ENCODE measurements at regions not wholly inside any gene's neighbourhood (a gene's known extent, or its start where the extent isn't known, plus 50 kb on each side); places are given as distances from the start of the nearest gene placed in this dataset.

GRCh38 chr15:95327183-95327525, 1003.3 kb upstream of the NR2F2 start:
- Histone ChIP-seq H3K27me3 (ENCODE audit: control insufficient read depth in 1 of 2, insufficient read depth in 2 of 2, low read length in 2 of 2) (peaks cover 0 to 7% of the 10 kb centered on the region in 2 donors), H3K36me3 (ENCODE audit: insufficient read depth, low read length) (no peaks in the 10 kb centered on the region), H3K9ac (ENCODE audit: low read length) (no peak overlapping the region), H3K9me3 (ENCODE audit: low read length) (no peaks in the 10 kb centered on the region), H3K27ac (ENCODE audit: low read depth, low read length) (no peak overlapping the region), H3K4me1 (ENCODE audit: insufficient read depth, low read length) (no peaks in the 10 kb centered on the region), H3K4me3 (ENCODE audit: low read depth in 1 of 2, low read length in 2 of 2) (peak overlapping the region; percentile 18 to 45)

GRCh38 chr15:95327661-95328060, 1002.8 kb upstream of the NR2F2 start:
- Histone ChIP-seq H3K36me3 (ENCODE audit: insufficient read depth, low read length) (no peaks in the 10 kb centered on the region), H3K4me1 (ENCODE audit: insufficient read depth, low read length) (no peaks in the 10 kb centered on the region), H3K27me3 (ENCODE audit: control insufficient read depth in 1 of 2, insufficient read depth in 2 of 2, low read length in 2 of 2) (peaks cover 0 to 7% of the 10 kb centered on the region in 2 donors), H3K4me3 (ENCODE audit: low read depth in 1 of 2, low read length in 2 of 2) (no peak overlapping the region), H3K27ac (ENCODE audit: low read depth, low read length) (no peak overlapping the region), H3K9me3 (ENCODE audit: low read length) (no peaks in the 10 kb centered on the region), H3K9ac (ENCODE audit: low read length) (no peak overlapping the region)

- Histone ChIP-seq H3K27ac (ENCODE audit: low read depth, low read length) (no peak overlapping the region), H3K9me3 (ENCODE audit: low read length) (no peaks in the 10 kb centered on the region), H3K4me3 (ENCODE audit: low read depth in 1 of 2, low read length in 2 of 2) (no peak overlapping the region), H3K9ac (ENCODE audit: low read length) (no peak overlapping the region), H3K36me3 (ENCODE audit: insufficient read depth, low read length) (no peaks in the 10 kb centered on the region), H3K4me1 (ENCODE audit: insufficient read depth, low read length) (no peaks in the 10 kb centered on the region), H3K27me3 (ENCODE audit: control insufficient read depth in 1 of 2, insufficient read depth in 2 of 2, low read length in 2 of 2) (peaks cover 0 to 7% of the 10 kb centered on the region in 2 donors)
These were observed 1001.9 kb upstream of the NR2F2 start for GRCh38 chr15:95328559-95328958.

GRCh38 chr15:95329362-95329761, 1001.1 kb upstream of the NR2F2 start:
- Histone ChIP-seq H3K36me3 (ENCODE audit: insufficient read depth, low read length) (no peaks in the 10 kb centered on the region), H3K27ac (ENCODE audit: low read depth, low read length) (no peak overlapping the region), H3K27me3 (ENCODE audit: control insufficient read depth in 1 of 2, insufficient read depth in 2 of 2, low read length in 2 of 2) (peaks cover 0 to 7% of the 10 kb centered on the region in 2 donors), H3K4me1 (ENCODE audit: insufficient read depth, low read length) (no peaks in the 10 kb centered on the region), H3K4me3 (ENCODE audit: low read depth in 1 of 2, low read length in 2 of 2) (no peak overlapping the region), H3K9me3 (ENCODE audit: low read length) (no peaks in the 10 kb centered on the region), H3K9ac (ENCODE audit: low read length) (no peak overlapping the region)

GRCh38 chr15:95341686-95342085, 988.8 kb upstream of the NR2F2 start:
- H3K27ac ChIP-seq (ENCODE audit: low read depth, low read length), result no peak overlapping the region
- H3K36me3 ChIP-seq (ENCODE audit: insufficient read depth, low read length), result no peaks in the 10 kb centered on the region
- H3K9me3 ChIP-seq (ENCODE audit: low read length), result no peaks in the 10 kb centered on the region
- no peak overlapping the region for H3K9ac ChIP-seq (ENCODE audit: low read length)
- no peaks in the 10 kb centered on the region for H3K27me3 ChIP-seq (ENCODE audit: control insufficient read depth in 1 of 2, insufficient read depth in 2 of 2, low read length in 2 of 2)
- H3K4me3 ChIP-seq (ENCODE audit: low read depth in 1 of 2, low read length in 2 of 2), result no peak overlapping the region
- no peaks in the 10 kb centered on the region for H3K4me1 ChIP-seq (ENCODE audit: insufficient read depth, low read length)

GRCh38 chr15:95345867-95346266, 984.6 kb upstream of the NR2F2 start:
- no peak overlapping the region for H3K9ac ChIP-seq (ENCODE audit: low read length)
- H3K27me3 ChIP-seq (ENCODE audit: control insufficient read depth in 1 of 2, insufficient read depth in 2 of 2, low read length in 2 of 2), result no peaks in the 10 kb centered on the region
- H3K4me1 ChIP-seq (ENCODE audit: insufficient read depth, low read length), result no peaks in the 10 kb centered on the region
- no peak overlapping the region for H3K4me3 ChIP-seq (ENCODE audit: low read depth in 1 of 2, low read length in 2 of 2)
- H3K9me3 ChIP-seq (ENCODE audit: low read length), result no peaks in the 10 kb centered on the region
- H3K27ac ChIP-seq (ENCODE audit: low read depth, low read length), result no peak overlapping the region
- H3K36me3 ChIP-seq (ENCODE audit: insufficient read depth, low read length), result no peaks in the 10 kb centered on the region

- Histone ChIP-seq H3K27ac (ENCODE audit: low read depth, low read length) (no peak overlapping the region), H3K4me3 (ENCODE audit: low read depth in 1 of 2, low read length in 2 of 2) (no peak overlapping the region), H3K27me3 (ENCODE audit: control insufficient read depth in 1 of 2, insufficient read depth in 2 of 2, low read length in 2 of 2) (no peaks in the 10 kb centered on the region), H3K36me3 (ENCODE audit: insufficient read depth, low read length) (no peaks in the 10 kb centered on the region), H3K4me1 (ENCODE audit: insufficient read depth, low read length) (no peaks in the 10 kb centered on the region), H3K9me3 (ENCODE audit: low read length) (no peaks in the 10 kb centered on the region), H3K9ac (ENCODE audit: low read length) (no peak overlapping the region)
These were observed 983.6 kb upstream of the NR2F2 start for GRCh38 chr15:95346721-95347475.

GRCh38 chr15:95347837-95348236, 982.7 kb upstream of the NR2F2 start:
- Histone ChIP-seq H3K4me1 (ENCODE audit: insufficient read depth, low read length) (no peaks in the 10 kb centered on the region), H3K27ac (ENCODE audit: low read depth, low read length) (no peak overlapping the region), H3K36me3 (ENCODE audit: insufficient read depth, low read length) (no peaks in the 10 kb centered on the region), H3K4me3 (ENCODE audit: low read depth in 1 of 2, low read length in 2 of 2) (no peak overlapping the region), H3K9me3 (ENCODE audit: low read length) (no peaks in the 10 kb centered on the region), H3K9ac (ENCODE audit: low read length) (no peak overlapping the region), H3K27me3 (ENCODE audit: control insufficient read depth in 1 of 2, insufficient read depth in 2 of 2, low read length in 2 of 2) (no peaks in the 10 kb centered on the region)

GRCh38 chr15:95350908-95351307, 979.6 kb upstream of the NR2F2 start:
- Histone ChIP-seq H3K4me3 (ENCODE audit: low read depth in 1 of 2, low read length in 2 of 2) (no peak overlapping the region), H3K27me3 (ENCODE audit: control insufficient read depth in 1 of 2, insufficient read depth in 2 of 2, low read length in 2 of 2) (no peaks in the 10 kb centered on the region), H3K4me1 (ENCODE audit: insufficient read depth, low read length) (no peaks in the 10 kb centered on the region), H3K9me3 (ENCODE audit: low read length) (no peaks in the 10 kb centered on the region), H3K9ac (ENCODE audit: low read length) (no peak overlapping the region), H3K27ac (ENCODE audit: low read depth, low read length) (no peak overlapping the region), H3K36me3 (ENCODE audit: insufficient read depth, low read length) (no peaks in the 10 kb centered on the region)

- Histone ChIP-seq H3K9ac (ENCODE audit: low read length) (no peak overlapping the region), H3K4me3 (ENCODE audit: low read depth in 1 of 2, low read length in 2 of 2) (no peak overlapping the region), H3K27me3 (ENCODE audit: control insufficient read depth in 1 of 2, insufficient read depth in 2 of 2, low read length in 2 of 2) (no peaks in the 10 kb centered on the region), H3K27ac (ENCODE audit: low read depth, low read length) (no peak overlapping the region), H3K4me1 (ENCODE audit: insufficient read depth, low read length) (no peaks in the 10 kb centered on the region), H3K36me3 (ENCODE audit: insufficient read depth, low read length) (no peaks in the 10 kb centered on the region), H3K9me3 (ENCODE audit: low read length) (no peaks in the 10 kb centered on the region)
These were observed 977.8 kb upstream of the NR2F2 start for GRCh38 chr15:95352631-95353187.

- no peak overlapping the region for H3K4me3 ChIP-seq (ENCODE audit: low read depth in 1 of 2, low read length in 2 of 2)
- H3K27ac ChIP-seq (ENCODE audit: low read depth, low read length), result no peak overlapping the region
- no peaks in the 10 kb centered on the region for H3K9me3 ChIP-seq (ENCODE audit: low read length)
- H3K9ac ChIP-seq (ENCODE audit: low read length), result no peak overlapping the region
- no peaks in the 10 kb centered on the region for H3K4me1 ChIP-seq (ENCODE audit: insufficient read depth, low read length)
- H3K27me3 ChIP-seq (ENCODE audit: control insufficient read depth in 1 of 2, insufficient read depth in 2 of 2, low read length in 2 of 2), result no peaks in the 10 kb centered on the region
- H3K36me3 ChIP-seq (ENCODE audit: insufficient read depth, low read length), result no peaks in the 10 kb centered on the region
These were observed 977.0 kb upstream of the NR2F2 start for GRCh38 chr15:95353512-95353911.

- Histone ChIP-seq H3K4me1 (ENCODE audit: insufficient read depth, low read length) (no peaks in the 10 kb centered on the region), H3K36me3 (ENCODE audit: insufficient read depth, low read length) (no peaks in the 10 kb centered on the region), H3K4me3 (ENCODE audit: low read depth in 1 of 2, low read length in 2 of 2) (no peak overlapping the region), H3K9me3 (ENCODE audit: low read length) (no peaks in the 10 kb centered on the region), H3K27ac (ENCODE audit: low read depth, low read length) (no peak overlapping the region), H3K27me3 (ENCODE audit: control insufficient read depth in 1 of 2, insufficient read depth in 2 of 2, low read length in 2 of 2) (no peaks in the 10 kb centered on the region), H3K9ac (ENCODE audit: low read length) (no peak overlapping the region)
These were observed 970.5 kb upstream of the NR2F2 start for GRCh38 chr15:95359966-95360365.

Data from muscle layer of colon (tissue), 2 donors.